PFSK-1 (cell line): ENCODE measurements at regions not wholly inside any gene's neighbourhood (a gene's known extent, or its start where the extent isn't known, plus 50 kb on each side); places are given as distances from the start of the nearest gene placed in this dataset.

Experiments used
- FOXP2 ChIP-seq: optimal IDR thresholded peaks from 2 replicates; pipeline ENCODE3; 2011; ENCODE audit warnings: borderline replicate concordance, control low read depth, inconsistent platforms; ENCODE audit not compliant: insufficient read depth; ENCODE audit errors: extremely low read length, extremely low read depth
- POLR2AphosphoS5 ChIP-seq: IDR thresholded peaks from 2 replicates; pipeline ENCODE4 v1.6.1; 2012; ENCODE audit warnings: low read depth, mild to moderate bottlenecking, control low read depth, low read length, moderate library complexity
- SIN3A ChIP-seq: IDR thresholded peaks from 2 replicates; pipeline ENCODE4 v1.6.1; 2012; ENCODE audit warnings: mild to moderate bottlenecking, low read length, moderate library complexity, borderline replicate concordance; ENCODE audit not compliant: insufficient read depth
- TAF1 ChIP-seq: IDR thresholded peaks from 2 replicates; pipeline ENCODE4 v1.6.1; 2012; ENCODE audit warnings: low read length, control low read depth, borderline replicate concordance; ENCODE audit not compliant: insufficient read depth
- TF ChIP-seq, protein P1 (sequence below), 2 experiments: IDR thresholded peaks; 2 replicates each; pipeline versions ENCODE4 v1.6.1 to v1.8.0; 2011 to 2012; ENCODE audit warnings: low read depth in 2 of 2, low read length in 2 of 2, control low read depth in 1 of 2, inconsistent platforms in 1 of 2, mild to moderate bottlenecking in 1 of 2, moderate library complexity in 1 of 2; ENCODE audit not compliant: insufficient read depth in 1 of 2

DNA sequence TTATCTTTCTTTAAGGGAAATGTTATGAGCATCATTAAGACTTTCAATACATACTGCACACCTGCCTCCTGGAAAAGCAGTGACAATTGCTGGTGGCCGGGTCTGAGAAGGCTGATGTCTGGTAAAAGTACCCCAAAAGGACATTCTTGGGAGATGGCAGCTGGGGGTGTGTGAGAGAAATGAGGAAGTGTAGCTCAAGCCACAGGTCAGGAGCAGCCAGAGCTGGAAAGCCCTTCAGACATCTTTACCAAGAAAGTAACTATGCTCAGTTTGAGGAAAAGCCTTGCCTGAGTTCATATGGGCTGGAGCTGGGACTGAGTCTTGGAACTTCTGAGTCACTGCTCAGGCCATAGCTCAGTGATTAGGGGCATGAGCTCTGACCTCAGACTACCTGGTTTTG, 94.7 kb upstream of the N4BP1 start:
- TF ChIP-seq, protein P1, sequence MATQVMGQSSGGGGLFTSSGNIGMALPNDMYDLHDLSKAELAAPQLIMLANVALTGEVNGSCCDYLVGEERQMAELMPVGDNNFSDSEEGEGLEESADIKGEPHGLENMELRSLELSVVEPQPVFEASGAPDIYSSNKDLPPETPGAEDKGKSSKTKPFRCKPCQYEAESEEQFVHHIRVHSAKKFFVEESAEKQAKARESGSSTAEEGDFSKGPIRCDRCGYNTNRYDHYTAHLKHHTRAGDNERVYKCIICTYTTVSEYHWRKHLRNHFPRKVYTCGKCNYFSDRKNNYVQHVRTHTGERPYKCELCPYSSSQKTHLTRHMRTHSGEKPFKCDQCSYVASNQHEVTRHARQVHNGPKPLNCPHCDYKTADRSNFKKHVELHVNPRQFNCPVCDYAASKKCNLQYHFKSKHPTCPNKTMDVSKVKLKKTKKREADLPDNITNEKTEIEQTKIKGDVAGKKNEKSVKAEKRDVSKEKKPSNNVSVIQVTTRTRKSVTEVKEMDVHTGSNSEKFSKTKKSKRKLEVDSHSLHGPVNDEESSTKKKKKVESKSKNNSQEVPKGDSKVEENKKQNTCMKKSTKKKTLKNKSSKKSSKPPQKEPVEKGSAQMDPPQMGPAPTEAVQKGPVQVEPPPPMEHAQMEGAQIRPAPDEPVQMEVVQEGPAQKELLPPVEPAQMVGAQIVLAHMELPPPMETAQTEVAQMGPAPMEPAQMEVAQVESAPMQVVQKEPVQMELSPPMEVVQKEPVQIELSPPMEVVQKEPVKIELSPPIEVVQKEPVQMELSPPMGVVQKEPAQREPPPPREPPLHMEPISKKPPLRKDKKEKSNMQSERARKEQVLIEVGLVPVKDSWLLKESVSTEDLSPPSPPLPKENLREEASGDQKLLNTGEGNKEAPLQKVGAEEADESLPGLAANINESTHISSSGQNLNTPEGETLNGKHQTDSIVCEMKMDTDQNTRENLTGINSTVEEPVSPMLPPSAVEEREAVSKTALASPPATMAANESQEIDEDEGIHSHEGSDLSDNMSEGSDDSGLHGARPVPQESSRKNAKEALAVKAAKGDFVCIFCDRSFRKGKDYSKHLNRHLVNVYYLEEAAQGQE (IDR thresholded peaks at IDR 0.05; ENCODE audit: insufficient read depth in 1 of 2, low read depth in 2 of 2, low read length in 2 of 2) = no peak
- TF ChIP-seq FOXP2 = no peak
- no peak for TF ChIP-seq TAF1
- no peak for TF ChIP-seq SIN3A
- no peak for TF ChIP-seq POLR2AphosphoS5

DNA sequence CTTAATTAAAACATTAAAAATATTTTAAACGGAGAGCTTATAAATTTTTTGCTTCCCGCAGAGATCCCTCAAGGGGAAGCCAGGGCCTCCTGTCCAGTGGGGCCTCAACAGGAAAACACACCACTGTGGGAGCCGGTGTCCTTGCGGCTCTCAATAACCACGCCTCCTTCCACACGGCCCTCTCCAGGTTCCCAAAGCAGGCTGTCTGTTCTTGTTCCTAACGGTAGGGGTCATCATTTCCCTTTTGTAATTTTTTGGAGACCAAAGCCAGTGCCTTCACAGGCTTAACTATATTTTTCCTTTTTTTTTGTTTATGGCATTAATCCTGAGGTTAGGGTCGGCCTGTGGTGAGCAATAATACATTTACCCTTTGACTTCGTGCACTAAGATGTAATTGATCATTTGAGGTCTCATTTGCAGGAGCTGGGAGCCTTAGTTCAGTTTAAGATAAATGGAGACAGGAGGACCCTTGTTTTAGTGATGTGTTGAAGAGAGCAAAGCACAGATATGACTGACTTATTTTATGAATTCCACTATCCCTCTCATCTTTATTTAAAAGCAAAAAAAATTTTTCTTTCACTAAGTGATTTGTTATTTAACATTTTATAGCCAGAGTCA, 77.5 kb upstream of the N4BP1 start:
- no peak for TF ChIP-seq TAF1
- TF ChIP-seq, protein P1 (IDR thresholded peaks at IDR 0.05; ENCODE audit: insufficient read depth in 1 of 2, low read depth in 2 of 2, low read length in 2 of 2) = no peak
- TF ChIP-seq FOXP2 = no peak
- no peak for TF ChIP-seq SIN3A
- no peak for TF ChIP-seq POLR2AphosphoS5

DNA sequence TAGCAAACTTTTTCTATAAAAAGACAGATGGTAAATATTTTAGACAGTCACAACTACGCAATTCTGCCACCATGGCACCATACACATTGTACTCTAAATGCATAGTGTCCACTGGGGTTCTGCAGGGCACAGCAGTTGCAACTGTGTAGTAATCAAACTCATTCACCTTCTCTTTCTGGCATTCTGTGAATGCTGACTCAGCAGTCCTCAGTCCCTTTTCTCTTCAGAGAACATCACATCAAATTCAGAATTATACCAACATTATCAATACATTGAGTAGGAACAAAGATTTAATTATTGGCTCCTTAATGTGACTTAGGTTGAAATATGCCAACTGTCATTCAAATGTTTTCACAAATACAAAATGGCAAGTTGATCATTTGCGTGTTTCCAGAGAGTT, 74.2 kb upstream of the N4BP1 start:
- no peak for TF ChIP-seq FOXP2

DNA sequence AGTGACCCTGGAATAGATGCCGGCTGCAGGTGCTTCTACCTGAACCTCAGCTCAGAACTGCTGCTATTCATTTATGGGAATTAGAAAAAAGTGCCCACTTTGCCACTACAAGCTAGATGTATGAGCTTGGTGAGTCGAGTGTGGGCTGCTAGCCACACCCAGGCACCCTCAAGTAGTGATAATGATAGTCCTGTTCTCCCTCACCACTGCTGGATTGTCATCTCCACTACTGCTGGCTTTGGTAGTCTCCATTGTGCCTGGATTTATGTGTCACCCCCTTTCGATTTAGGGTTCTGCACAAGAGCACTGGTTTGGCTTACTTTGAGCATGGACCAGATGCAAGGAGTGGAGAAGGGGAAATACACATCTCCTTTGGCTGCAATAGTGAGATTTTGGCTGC, 73.0 kb upstream of the N4BP1 start:
- no peak for TF ChIP-seq FOXP2
- no peak for TF ChIP-seq POLR2AphosphoS5
- TF ChIP-seq TAF1 = no peak
- TF ChIP-seq, protein P1 (IDR thresholded peaks at IDR 0.05; ENCODE audit: insufficient read depth in 1 of 2, low read depth in 2 of 2, low read length in 2 of 2) = no peak

DNA sequence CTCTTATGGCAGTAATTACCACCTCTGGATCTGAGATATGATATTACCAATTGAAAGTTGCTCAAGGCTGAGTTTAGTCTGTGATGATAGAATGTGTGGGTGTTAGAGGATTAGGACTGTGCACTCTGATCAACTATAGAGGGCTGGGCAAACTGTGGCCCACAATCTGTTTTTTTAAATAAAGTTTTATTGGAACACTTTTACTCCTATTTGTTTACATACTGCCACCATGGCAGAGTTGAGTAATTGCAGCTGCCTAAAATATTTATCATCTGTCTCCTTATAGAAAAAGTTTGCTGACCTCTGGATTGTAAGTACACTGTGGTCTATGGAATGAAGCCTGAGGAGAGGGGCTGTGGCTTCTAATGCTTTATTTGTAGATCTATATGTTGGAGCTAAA, 71.5 kb upstream of the N4BP1 start:
- TF ChIP-seq SIN3A = no peak
- TF ChIP-seq TAF1 = no peak
- TF ChIP-seq POLR2AphosphoS5 = no peak
- TF ChIP-seq, protein P1 (IDR thresholded peaks at IDR 0.05; ENCODE audit: insufficient read depth in 1 of 2, low read depth in 2 of 2, low read length in 2 of 2) = no peak
- TF ChIP-seq FOXP2 = no peak
